Psoas muscle (tissue), 7 donors: ENCODE measurements at regions not wholly inside any gene's neighbourhood (a gene's known extent, or its start where the extent isn't known, plus 50 kb on each side); places are given as distances from the start of the nearest gene placed in this dataset.

ENCODE experiments used
- ATAC-seq, 4 donors: fragments of 200-7000 bp; cut with Tn5 transposase; one replicate each; pipeline ENCODE4 v1.9.1; 2020; ENCODE audit warnings: moderate library complexity in 3 of 4, mild to moderate bottlenecking in 2 of 4
- DNase-seq, 2 donors: peaks; one replicate each; pipeline ENCODE4 v3.0.0-alpha.2; 2020
- H3K27ac ChIP-seq: fragments of 200-600 bp; one replicate; pipeline ENCODE4 v1.8.0; 2022
- H3K27me3 ChIP-seq, 3 donors: fragments of 200-600 bp in 1 of 3; one replicate each; pipeline versions ENCODE4 v1.6.1 to v1.8.0; 2013 to 2022; ENCODE audit warnings: low read length in 2 of 3, mild to moderate bottlenecking in 2 of 3, moderate library complexity in 1 of 3; ENCODE audit not compliant: insufficient read depth in 3 of 3
- H3K36me3 ChIP-seq, 2 donors: fragments of 200-600 bp in 1 of 2; one replicate each; pipeline versions ENCODE4 v1.6.1 to v1.8.0; 2013 to 2022; ENCODE audit warnings: low read depth in 1 of 2, mild to moderate bottlenecking in 1 of 2, moderate library complexity in 1 of 2; ENCODE audit not compliant: insufficient read depth in 1 of 2
- H3K4me1 ChIP-seq: fragments of 200-600 bp; one replicate; pipeline ENCODE4 v1.8.0; 2022
- H3K4me3 ChIP-seq: fragments of 200-600 bp; one replicate; pipeline ENCODE4 v1.8.0; 2022; ENCODE audit warnings: mild to moderate bottlenecking
- H3K9me3 ChIP-seq: fragments of 200-600 bp; one replicate; pipeline ENCODE4 v1.8.0; 2022
- WGBS, 3 donors: extraction: QIAGEN DNeasy Blood & Tissue Kit; methylation state at CpG; one replicate each; pipeline versions ENCODE4 v1.1.6 to v1.1.7; 2013; 5-methylcytosine and 5-hydroxymethylcytosine counted together
- intact Hi-C, 2 donors: fragments of 100-400 bp; cut with DNase I; formaldehyde crosslinking; loops; one replicate each; pipeline versions ENCODE4 v1.11.0 to v1.14.2; 2022
- TF ChIP-seq, protein P1 (sequence below): fragments of 200-600 bp; IDR thresholded peaks from one replicate; pipeline ENCODE4 v1.8.0; 2022; ENCODE audit warnings: antibody characterized with exemption
- donor health status: healthy with polysubstance abuse.
- donor health status: DM: no; HTN: no; CAD: no; lungs with moderate emphysema.
- donor health status: Bipolar disorder and iron deficiency.
- donor health status: healthy.
- donor health status: DM: yes; HTN: yes; CAD: no.
- donor health status: DM: no; HTN: no; CAD: no.
- donor health status: DM: yes; HTN: yes; CAD: no.

DNA sequence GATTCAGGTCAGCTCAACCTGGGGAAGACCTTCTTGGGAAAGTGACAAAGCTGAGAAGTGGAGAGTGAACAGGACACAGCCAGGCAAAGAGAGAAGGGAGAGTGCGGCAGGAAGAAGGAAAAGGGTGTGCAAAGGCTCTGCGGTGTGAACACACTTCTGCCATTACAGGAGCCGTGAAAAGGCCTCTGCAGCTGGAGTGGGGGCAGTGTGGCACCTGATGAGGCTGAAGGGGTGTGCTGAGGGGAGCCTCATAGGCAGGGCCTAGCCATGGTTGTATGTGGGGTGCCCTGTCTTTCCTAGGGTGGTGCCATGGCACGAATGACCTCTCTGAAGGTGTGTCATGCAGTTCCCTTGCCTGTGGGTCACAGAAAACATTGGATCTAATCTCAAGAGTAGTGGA is 347.6 kb downstream of the CYRIA start:
- TF ChIP-seq, protein P1, sequence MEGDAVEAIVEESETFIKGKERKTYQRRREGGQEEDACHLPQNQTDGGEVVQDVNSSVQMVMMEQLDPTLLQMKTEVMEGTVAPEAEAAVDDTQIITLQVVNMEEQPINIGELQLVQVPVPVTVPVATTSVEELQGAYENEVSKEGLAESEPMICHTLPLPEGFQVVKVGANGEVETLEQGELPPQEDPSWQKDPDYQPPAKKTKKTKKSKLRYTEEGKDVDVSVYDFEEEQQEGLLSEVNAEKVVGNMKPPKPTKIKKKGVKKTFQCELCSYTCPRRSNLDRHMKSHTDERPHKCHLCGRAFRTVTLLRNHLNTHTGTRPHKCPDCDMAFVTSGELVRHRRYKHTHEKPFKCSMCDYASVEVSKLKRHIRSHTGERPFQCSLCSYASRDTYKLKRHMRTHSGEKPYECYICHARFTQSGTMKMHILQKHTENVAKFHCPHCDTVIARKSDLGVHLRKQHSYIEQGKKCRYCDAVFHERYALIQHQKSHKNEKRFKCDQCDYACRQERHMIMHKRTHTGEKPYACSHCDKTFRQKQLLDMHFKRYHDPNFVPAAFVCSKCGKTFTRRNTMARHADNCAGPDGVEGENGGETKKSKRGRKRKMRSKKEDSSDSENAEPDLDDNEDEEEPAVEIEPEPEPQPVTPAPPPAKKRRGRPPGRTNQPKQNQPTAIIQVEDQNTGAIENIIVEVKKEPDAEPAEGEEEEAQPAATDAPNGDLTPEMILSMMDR, result no peak
- WGBS, 3 donors, result 83 to 92% (median 86%) methylated on average over 4 of the region's 4 CpGs
- intact Hi-C loops, result no loop called here
- DNase-seq (no peak), ATAC-seq (no peak)
- no peaks in the 10 kb centered on the region for H3K4me1 ChIP-seq
- no peaks in the 10 kb centered on the region for H3K36me3 ChIP-seq
- H3K4me3 ChIP-seq, result no peak overlapping the region
- no peak overlapping the region for H3K27ac ChIP-seq
- no peaks in the 10 kb centered on the region for H3K27me3 ChIP-seq
- H3K9me3 ChIP-seq, result no peaks in the 10 kb centered on the region

DNA sequence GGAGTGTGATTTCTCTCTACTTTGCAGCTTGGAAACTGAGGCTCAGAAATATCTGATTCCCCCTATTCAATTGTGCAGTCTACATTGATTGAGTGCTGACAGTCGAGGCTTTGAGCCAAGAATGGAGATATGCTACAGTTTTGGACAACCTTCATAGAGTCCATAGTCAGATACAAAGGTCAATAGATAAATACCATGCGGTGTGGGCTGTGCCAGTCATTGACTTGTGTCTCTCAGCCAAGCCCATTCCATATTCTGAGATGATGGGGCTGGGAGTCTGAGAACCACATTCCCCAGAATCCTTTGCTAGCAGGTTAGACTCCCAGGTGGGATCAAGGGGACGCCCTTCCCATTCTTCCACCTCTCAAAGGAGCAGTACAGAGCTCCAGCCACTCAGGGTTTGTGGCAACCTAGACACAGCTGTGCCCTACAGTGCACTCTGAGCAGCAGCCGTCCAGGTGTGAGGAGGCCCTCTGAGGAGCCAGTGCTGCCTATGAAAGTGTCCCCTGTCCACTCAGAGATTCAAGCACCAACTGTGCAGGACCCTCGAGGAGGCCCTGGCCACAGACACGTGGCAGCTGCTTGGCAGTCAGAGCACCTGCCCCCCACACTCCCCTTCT is 348.3 kb downstream of the CYRIA start:
- TF ChIP-seq, protein P1, result no peak
- no peaks in the 10 kb centered on the region for H3K9me3 ChIP-seq
- H3K27ac ChIP-seq, result no peak overlapping the region
- ATAC-seq (no peak), DNase-seq (no peak)
- WGBS, 3 donors, result 78 to 84% (median 82%) methylated on average over 6 of the region's 6 CpGs
- H3K36me3 ChIP-seq, result no peaks in the 10 kb centered on the region
- H3K4me3 ChIP-seq, result no peak overlapping the region
- intact Hi-C loops, result no loop called here
- H3K4me1 ChIP-seq, result no peaks in the 10 kb centered on the region
- H3K27me3 ChIP-seq, result no peaks in the 10 kb centered on the region

DNA sequence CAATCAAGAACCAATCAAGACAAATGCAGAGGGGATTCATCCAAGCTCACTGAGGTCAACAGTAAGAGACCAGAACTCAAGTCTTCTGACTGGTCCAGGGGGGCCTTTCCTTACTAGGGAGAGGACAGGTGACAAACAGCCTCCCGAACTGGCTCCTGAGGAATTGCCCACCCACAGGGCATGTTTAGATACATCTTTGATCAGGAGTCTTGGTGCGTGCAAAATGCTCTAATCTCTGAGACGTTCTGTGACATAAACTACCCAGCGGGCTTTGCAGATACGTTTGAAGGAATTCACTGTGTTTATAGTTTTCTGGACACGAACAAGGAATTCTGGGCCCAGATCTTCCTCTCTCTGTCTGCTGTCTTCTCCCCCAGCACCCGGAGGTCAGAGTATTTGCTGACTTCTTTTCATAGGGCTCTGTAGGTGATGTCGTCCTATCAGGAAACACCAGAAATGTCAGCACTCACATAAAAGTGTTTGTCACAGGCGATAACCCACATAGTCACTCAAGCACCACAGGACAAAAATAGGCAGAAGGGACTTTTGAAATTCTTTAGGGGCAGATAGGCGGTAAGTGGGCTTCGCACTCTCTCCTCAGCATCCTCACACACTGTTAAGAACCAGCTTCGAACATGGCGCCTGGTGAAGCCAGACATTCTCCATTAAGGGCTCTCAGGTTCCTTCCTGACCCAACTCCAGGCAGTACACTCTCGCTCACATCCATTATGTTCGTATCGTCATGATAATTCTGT is 349.0 kb downstream of the CYRIA start:
- intact Hi-C loops, result no loop called here
- DNase-seq (no peak), ATAC-seq (no peak)
- H3K9me3 ChIP-seq, result no peaks in the 10 kb centered on the region
- no peak overlapping the region for H3K27ac ChIP-seq
- 87 to 89% (median 88%) methylated on average over 16 of the region's 16 CpGs for WGBS, 3 donors
- H3K36me3 ChIP-seq, result no peaks in the 10 kb centered on the region
- H3K4me1 ChIP-seq, result no peaks in the 10 kb centered on the region
- no peak overlapping the region for H3K4me3 ChIP-seq
- H3K27me3 ChIP-seq, result no peaks in the 10 kb centered on the region
- TF ChIP-seq, protein P1, result no peak

DNA sequence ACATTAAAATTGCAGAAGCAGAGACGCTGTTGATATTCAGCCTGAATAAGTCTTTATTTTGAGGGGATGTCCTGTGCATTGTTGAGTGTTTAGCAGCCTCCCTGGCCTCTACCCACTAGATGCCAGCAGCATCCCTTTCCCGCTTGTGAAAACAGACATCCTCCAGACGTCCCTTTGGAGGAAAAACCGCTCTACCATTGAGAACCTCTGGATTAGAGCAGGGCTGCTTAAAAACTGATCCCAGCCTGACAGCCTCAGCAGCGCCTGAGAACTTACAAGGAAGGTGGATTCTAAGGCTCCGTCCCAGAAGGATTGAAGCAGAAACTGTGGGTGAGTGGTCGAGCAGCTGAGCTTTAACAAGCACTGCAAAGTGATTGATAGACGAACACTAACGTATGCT is 349.7 kb downstream of the CYRIA start:
- Histone ChIP-seq H3K4me1 (no peaks in the 10 kb centered on the region), H3K27me3 (no peaks in the 10 kb centered on the region), H3K36me3 (no peaks in the 10 kb centered on the region), H3K4me3 (no peak overlapping the region), H3K9me3 (no peaks in the 10 kb centered on the region), H3K27ac (no peak overlapping the region)
- ATAC-seq (no peak), DNase-seq (no peak)
- 83 to 87% (median 85%) methylated on average over 9 of the region's 9 CpGs for WGBS, 3 donors
- TF ChIP-seq, protein P1, result no peak
- intact Hi-C loops, result no loop called here

DNA sequence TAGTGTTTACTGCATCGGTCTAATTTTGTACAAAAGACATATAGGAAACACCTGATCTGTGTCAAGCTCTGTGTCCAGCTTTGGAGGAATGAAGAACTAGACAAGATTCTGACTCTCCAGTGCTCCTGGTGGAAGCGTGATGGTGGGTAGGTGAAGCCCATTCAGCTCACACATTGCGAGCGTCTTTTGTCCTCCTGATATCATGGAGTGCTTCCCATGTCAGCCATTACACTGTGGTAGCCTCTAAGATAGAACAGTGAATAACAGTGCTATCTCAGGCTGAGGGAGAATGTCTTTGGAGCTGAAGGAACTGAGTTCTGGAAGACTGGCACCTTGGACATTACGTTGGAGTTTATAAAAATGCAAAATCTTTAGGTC is 350.2 kb downstream of the CYRIA start:
- H3K27ac ChIP-seq, result no peak overlapping the region
- TF ChIP-seq, protein P1, result no peak
- H3K4me3 ChIP-seq, result no peak overlapping the region
- WGBS, 3 donors, result 71 to 84% (median 81%) methylated on average over 5 of the region's 5 CpGs
- no peaks in the 10 kb centered on the region for H3K4me1 ChIP-seq
- no peaks in the 10 kb centered on the region for H3K9me3 ChIP-seq
- no peaks in the 10 kb centered on the region for H3K27me3 ChIP-seq
- no peak for DNase-seq
- intact Hi-C loops, result no loop called here
- H3K36me3 ChIP-seq, result no peaks in the 10 kb centered on the region
- no peak for ATAC-seq
